C4-2B (cell line): ENCODE measurements at regions not wholly inside any gene's neighbourhood (a gene's known extent, or its start where the extent isn't known, plus 50 kb on each side); places are given as distances from the start of the nearest gene placed in this dataset.

Experiments
- CTCF ChIP-seq: fragments of 450-650 bp; conservative IDR thresholded peaks from 2 replicates; pipeline ENCODE4 v1.5.1; 2017; ENCODE audit warnings: mild to moderate bottlenecking
- ZFX ChIP-seq: fragments of 450-650 bp; IDR thresholded peaks from 2 replicates; pipeline ENCODE4 v1.6.1; 2017

GRCh38 chr20:22407237-22408193, 176.9 kb downstream of the FOXA2 start:
- TF ChIP-seq CTCF, result no peak
- TF ChIP-seq ZFX, result no peak
